Cardiac muscle cell (in vitro differentiated cells and primary cell): ENCODE measurements at regions not wholly inside any gene's neighbourhood (a gene's known extent, or its start where the extent isn't known, plus 50 kb on each side); places are given as distances from the start of the nearest gene placed in this dataset.

Experiments
- DNase-seq, 2 donors: peaks; one replicate each; pipeline versions ENCODE4 v3.0.0 to v3.0.0-alpha.2; 2010 to 2017; ENCODE audit warnings: low read depth in 1 of 2, low spot score in 1 of 2
- H3K27ac ChIP-seq: fragments of 200-600 bp; sonication (generic); 2 replicates; pipeline ENCODE4 v1.5.1; 2016
- H3K27me3 ChIP-seq: fragments of 200-600 bp; sonication (generic); 2 replicates; pipeline ENCODE4 v1.6.0; 2016; ENCODE audit warnings: control low read depth
- H3K36me3 ChIP-seq: fragments of 200-600 bp; sonication (generic); 2 replicates; pipeline ENCODE4 v1.5.1; 2016; ENCODE audit warnings: control low read depth
- H3K4me1 ChIP-seq: fragments of 200-600 bp; sonication (generic); 2 replicates; pipeline ENCODE4 v1.8.1; 2017; ENCODE audit warnings: low read depth, mild to moderate bottlenecking, mixed run types
- H3K4me3 ChIP-seq: fragments of 200-600 bp; sonication (generic); 2 replicates; pipeline ENCODE4 v1.5.1; 2016; ENCODE audit warnings: mild to moderate bottlenecking
- H3K9me3 ChIP-seq: fragments of 200-600 bp; sonication (generic); 2 replicates; pipeline ENCODE4 v1.5.1; 2017; ENCODE audit warnings: low read depth, mild to moderate bottlenecking, control low read depth
- CTCF ChIP-seq: IDR thresholded peaks from 2 replicates; pipeline ENCODE4 v1.5.1; 2012; ENCODE audit warnings: low read depth, mild to moderate bottlenecking, low read length

GRCh38 chr2:10520154-10520553, 72.0 kb upstream of the ODC1 start:
- H3K27ac ChIP-seq: no peak overlapping the region
- no peaks in the 10 kb centered on the region for H3K4me1 ChIP-seq
- H3K36me3 ChIP-seq: no peaks in the 10 kb centered on the region
- DNase-seq: no peak
- H3K4me3 ChIP-seq: no peak overlapping the region
- TF ChIP-seq CTCF: no peak
- H3K9me3 ChIP-seq: no peaks in the 10 kb centered on the region
- no peaks in the 10 kb centered on the region for H3K27me3 ChIP-seq

DNA sequence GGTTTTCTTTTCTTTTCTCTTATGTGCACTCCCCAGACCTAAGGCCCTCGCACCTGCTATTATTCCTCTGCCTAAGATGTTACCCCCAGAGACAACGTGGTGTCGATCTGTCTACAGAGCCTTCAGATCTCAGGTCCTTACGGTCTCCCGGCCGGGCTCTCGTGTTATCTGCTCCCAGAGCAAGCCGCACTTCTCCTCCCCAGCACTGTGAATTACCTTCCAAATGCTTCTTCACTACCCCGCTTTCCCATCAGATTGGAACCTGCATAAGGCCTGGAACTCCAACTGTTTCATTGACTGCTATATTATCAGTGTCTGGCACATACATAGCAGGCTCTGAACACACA, 71.2 kb upstream of the ODC1 start:
- no peak overlapping the region for H3K27ac ChIP-seq
- DNase-seq: no peak

GRCh38 chr2:10518470-10519393, 70.6 kb upstream of the ODC1 start:
- DNase-seq: no peak
- Histone ChIP-seq H3K9me3 (no peaks in the 10 kb centered on the region), H3K4me1 (no peaks in the 10 kb centered on the region)

More for the DNA sequence above, 71.2 kb upstream of the ODC1 start:
- Histone ChIP-seq H3K4me1 (no peaks in the 10 kb centered on the region), H3K27me3 (no peaks in the 10 kb centered on the region), H3K9me3 (no peaks in the 10 kb centered on the region), H3K4me3 (no peak overlapping the region), H3K36me3 (no peaks in the 10 kb centered on the region)
- TF ChIP-seq CTCF: no peak

DNA sequence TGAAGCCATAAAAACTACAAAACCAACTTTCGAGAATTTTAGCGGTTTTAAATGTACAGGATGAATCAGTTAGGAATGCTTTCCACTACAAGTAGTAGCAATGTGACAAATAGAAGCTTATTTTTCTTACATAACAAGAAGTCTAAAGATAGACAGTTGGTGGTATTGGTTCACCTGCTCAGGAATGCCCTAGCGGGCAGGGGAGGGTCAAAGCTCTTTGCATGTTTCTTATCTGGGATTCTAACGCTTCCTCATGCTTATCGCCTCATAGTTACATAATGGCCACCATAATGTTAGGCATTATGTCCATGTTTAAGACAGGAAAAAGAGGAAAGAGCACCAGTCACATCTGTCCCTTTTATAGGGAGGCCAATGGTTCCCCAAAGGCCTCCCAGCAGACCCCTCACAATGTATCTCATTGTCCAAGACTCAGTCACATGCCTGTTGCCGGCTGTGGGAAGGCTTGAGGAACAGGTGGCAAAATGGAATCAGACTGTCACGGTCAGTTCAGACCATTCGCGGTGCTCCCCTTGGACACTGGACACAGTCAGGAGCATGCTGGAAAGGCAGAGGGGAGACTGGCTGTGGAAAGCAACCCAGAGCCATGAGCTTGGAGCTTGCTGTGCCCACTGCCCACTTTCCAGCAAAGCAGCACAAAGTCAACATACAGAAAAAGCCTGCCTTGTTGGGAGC, 69.4 kb upstream of the ODC1 start:
- DNase-seq: no peak
- Histone ChIP-seq H3K9me3 (no peaks in the 10 kb centered on the region), H3K27ac (no peak overlapping the region), H3K4me3 (no peak overlapping the region), H3K27me3 (no peaks in the 10 kb centered on the region), H3K4me1 (no peaks in the 10 kb centered on the region), H3K36me3 (no peaks in the 10 kb centered on the region)
- no peak for TF ChIP-seq CTCF

More at GRCh38 chr2:10518470-10519393, 70.6 kb upstream of the ODC1 start:
- Histone ChIP-seq H3K4me3 (no peak overlapping the region), H3K27ac (no peak overlapping the region), H3K36me3 (no peaks in the 10 kb centered on the region), H3K27me3 (no peaks in the 10 kb centered on the region)
- TF ChIP-seq CTCF: no peak

- H3K27me3 ChIP-seq: no peaks in the 10 kb centered on the region
- TF ChIP-seq CTCF: no peak
- no peak for DNase-seq
- no peaks in the 10 kb centered on the region for H3K4me1 ChIP-seq
- H3K27ac ChIP-seq: no peak overlapping the region
- no peaks in the 10 kb centered on the region for H3K36me3 ChIP-seq
- H3K4me3 ChIP-seq: no peak overlapping the region
- no peaks in the 10 kb centered on the region for H3K9me3 ChIP-seq
Measured at GRCh38 chr2:10515887-10516286, 67.8 kb upstream of the ODC1 start.
